ENCODE measurements at regions not wholly inside any gene's neighbourhood (a gene's known extent, or its start where the extent isn't known, plus 50 kb on each side); places are given as distances from the start of the nearest gene placed in this dataset.

DNA sequence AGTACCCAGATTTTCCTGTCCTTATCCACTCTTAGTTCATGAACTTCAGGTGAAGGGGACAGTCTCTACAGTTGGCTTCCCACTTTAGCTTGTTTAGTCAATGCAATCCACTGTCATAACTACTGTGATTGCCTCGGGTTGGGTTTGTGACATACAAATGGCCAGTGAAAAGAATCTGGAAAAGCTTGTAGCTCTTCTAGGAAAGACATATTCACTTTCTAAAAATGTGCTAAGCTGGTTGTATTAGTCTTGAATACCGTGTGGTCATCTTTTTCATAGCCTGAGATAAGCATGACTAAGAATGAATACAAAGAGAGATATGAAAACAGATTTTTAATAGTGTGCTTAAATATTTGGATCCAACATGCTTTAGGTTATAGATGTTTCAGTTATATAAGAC is 1443.5 kb upstream of the IGFBP7 start:
- no peak for DNase-seq (ENCODE audit: low read depth)

DNA sequence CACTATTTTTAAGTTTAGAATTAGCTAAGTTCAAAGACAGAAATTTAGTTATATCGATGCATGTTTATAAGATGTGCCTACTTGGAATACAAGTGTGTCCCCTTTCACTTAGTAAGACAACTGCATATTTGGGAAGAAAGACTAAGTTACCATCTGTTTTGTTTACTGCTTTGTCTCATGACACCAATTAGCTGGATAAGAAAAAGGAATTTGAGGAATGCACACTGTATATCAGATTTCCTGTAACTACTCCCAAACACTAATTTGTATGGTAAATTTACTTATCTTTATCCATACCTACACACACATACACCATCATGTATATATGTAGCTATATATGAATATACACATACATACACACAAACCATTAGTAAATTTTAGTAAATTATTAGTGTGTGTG is 1442.8 kb upstream of the IGFBP7 start:
- DNase-seq (ENCODE audit: low read depth): no peak

DNA sequence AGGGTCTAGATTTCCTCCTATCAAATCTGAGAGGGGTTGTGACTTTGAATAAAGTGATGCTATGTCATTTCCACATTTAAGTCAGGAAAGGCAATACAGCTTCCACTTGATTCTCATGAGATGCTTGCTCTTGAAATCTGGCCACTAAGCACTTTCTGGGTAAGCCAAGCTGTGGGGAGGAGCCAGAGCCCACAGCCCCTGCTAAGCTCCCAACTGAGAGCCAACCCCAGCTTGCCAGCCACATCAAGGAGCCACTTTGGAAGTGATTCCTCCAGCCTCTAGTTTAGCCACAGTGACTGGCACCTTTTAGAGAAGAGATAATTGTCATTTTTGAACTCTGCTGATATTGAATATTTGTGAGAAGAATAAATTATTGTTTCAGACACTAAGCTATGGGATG is 1441.5 kb upstream of the IGFBP7 start:
- DNase-seq (ENCODE audit: low read depth): no peak

DNA sequence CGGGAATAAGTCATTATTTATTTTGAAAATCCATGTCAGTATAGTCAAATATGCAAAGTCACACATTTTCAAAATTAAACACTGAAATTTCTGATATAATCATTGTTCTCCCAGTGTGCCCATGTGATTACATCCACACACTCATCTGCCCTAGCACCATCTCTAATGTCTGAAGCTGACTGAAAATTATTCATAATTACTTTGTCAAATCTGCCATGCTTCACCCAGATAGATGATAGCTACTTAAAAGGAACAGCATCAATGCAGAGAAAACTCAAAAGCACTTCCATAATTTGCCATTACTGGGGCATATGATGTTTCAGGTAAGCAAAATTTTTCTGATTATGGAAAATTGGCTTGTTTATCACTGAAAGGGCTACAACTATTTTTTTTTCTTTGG is 1433.3 kb upstream of the IGFBP7 start:
- no peak for DNase-seq (ENCODE audit: low read depth)

DNA sequence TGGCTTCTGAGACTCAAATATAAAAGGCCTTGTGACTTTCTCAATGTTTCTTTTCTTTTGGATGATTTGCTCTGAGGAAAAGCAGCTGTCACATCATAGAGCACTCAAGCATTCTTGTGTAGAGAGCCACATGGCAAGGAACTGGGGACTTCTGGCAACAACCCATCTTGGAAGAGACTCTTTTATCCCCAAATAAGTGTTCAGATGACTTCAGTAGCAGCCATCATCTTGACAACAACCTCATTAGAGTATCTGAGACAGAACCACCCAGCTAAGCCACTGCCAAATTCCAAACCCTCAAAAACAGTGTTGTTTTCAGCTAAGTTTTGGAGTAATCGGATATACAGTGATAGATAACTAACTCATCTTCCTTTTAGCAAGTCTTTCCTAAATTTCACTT is 1431.7 kb upstream of the IGFBP7 start:
- no peak for DNase-seq (ENCODE audit: low read depth)

DNA sequence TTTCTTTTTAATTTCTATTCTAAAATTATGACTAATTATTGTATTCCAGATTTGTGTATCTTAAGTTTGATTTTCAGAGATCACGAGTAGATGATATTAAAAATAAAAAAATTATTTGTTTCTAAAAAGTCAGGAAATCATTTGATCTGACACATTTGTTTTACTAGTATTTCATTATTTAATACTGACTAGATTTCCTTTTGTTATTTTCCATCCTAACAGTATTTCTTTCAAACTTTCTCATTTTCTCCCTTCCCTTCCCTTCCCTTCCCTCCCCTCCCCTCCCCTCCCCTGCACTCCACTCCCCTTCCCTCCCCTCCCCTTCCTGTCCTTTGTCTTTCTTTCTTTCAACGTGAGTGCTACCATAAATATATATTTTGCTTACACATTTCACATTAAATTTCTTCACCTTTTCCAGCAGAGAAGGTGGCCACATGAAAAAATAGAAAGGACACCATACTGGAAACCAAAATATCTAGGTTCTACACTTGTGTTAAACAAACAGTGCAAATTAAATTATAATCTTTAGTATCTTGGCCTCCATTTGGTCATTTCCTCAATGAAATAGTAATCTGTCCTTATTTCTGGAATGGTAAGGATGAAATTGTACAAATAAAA is 1412.7 kb upstream of the IGFBP7 start:
- no peak for DNase-seq (ENCODE audit: low read depth)

DNA sequence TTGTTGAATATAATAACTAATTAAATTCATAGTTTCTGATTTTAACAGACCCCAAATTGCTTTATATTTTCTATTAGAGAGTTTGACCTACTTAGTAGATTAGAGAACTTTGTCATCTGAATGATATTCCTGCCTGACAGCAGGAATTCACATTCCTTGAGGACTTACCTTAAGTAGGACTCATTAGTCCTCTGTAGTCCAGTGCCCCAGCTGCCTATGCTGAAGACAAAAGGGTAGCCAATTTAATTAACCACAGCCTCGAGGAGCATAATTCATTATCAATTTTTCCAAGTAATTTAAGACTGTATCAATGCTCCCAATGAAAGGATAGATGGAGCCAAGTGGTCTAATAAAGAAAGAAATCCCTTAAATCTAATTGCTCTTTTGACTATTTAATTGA is 1405.0 kb upstream of the IGFBP7 start:
- DNase-seq (ENCODE audit: low read depth): no peak

DNA sequence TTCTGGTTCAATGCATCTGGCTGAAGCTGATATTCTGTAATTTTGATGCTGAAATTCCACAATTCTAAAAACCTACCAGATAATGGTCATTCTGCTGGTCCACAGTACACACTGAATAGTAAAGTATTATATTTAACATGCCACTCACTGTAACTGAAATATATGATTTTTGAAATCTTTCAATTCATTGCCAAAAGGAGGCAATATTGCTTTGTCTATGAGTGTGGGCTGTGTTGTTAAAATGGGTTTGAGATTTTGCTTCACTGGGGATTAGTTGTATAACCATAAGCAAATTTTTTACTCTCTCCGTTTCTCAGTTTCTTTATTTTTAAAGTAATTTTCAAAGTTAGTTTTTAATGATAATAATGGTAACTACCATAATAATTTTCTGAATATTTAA is 1404.1 kb upstream of the IGFBP7 start:
- DNase-seq (ENCODE audit: low read depth): no peak

DNA sequence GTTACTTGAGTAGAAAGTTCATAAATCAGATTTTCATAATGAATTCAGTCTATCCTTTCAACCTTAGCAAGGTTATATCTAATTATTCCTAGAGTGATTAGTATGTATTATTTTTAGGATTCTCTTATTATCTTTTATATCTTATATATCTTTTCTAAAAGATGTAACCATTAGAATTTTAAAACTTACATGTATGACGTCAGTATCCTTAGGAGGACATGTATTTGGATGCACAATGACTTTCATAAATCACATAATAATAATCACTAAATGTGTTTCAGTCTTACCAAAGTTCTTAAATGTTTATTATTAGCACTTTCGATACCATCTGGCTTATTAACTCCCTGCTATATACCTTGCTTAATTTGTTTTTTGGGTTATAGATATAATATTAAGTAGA is 1400.5 kb upstream of the IGFBP7 start:
- DNase-seq (ENCODE audit: low read depth): no peak

DNA sequence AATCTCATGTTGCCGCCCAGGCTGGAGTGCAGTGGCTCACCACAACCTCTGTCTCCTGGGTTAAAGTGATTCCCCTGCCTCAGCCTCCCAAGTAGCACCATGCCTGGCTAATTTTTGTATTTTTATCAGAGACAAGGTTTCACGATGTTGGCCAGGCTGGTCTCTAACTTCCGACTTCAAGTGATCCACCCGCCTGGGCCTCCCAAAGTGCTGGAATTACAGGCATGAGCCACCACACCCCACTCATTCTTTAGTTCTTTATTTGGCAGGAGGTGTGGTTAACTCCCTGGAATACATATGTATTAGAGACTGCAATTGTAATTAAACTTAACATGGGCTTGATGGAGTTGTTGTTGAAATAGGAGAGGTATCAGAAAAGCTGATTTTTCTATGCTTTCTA is 1396.9 kb upstream of the IGFBP7 start:
- DNase-seq (ENCODE audit: low read depth): no peak

DNA sequence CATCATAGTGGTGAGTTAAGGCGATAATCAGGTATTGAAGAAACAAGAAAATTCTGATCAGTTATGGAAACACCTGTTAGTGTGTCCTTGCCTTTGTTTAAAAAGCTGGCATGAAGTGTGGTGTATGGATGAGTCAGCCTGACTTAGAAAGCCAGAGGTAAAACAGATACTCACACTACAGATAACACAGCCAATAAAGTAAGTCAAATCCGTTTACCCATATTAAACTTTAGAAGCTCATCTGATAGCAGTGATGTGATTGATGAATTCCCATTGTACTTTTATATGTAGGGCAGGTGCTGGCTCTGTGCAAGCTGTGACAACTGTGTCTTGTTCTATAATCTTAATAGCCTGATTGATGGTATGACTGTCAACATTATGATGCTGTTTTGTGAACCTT is 1392.7 kb upstream of the IGFBP7 start:
- no peak for DNase-seq (ENCODE audit: low read depth)

DNA sequence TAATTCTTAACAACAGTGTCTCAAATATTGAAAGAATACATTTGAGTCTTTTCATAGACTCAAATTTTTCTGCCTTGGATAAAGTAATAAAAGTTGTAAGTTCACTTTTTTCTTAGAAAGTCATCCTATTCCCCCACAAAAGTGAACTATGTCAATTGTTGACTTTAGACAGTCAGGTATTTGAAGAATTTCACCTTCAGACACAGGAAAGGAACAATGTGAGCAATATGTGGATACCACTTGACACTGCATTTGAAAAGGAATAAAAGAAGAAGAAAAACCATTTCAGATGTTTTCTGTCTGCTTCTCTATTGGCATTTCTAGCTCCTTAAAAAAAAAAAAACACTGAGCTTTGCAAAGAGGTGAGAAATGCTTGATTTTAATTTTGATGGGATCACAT is 1389.0 kb upstream of the IGFBP7 start:
- no peak for DNase-seq (ENCODE audit: low read depth)

DNA sequence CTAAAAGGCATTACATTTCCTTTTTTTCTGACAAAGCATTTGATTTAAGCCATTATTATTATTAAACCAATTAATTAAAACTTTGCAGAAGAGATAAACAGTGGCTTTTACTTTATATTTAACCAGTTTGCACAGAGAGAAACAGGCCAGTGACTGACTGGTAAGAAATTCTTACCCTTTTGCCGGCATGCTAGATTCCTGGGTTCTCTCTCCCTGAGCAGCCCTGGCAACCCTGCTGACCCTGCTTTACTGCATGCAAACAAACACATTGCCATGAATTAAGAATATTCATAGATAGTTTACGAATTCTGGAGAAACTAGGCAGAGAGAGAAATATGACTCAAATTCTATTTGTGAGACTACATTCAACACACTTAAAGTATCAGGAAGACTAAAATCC is 1381.4 kb upstream of the IGFBP7 start:
- no peak for DNase-seq (ENCODE audit: low read depth)

DNA sequence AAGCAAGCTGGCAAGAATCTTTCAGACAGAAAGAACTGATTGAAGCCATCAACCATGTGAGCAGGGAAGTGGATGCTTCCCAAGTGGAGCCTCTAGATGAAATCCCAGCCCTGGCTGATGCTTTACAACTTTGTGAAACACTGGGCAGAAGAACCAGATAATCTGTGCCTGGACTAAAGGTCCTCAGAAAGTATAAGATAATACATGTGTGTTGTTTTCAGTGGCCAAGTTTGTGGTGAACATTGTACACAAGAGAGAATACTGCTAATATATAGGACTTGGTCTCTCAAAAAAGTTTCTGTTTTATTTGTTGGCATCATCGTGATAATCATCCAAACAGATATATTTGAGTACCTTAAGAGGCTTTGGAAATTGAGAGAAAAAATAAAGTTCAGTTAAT is 1367.8 kb upstream of the IGFBP7 start:
- no peak for DNase-seq (ENCODE audit: low read depth)

DNA sequence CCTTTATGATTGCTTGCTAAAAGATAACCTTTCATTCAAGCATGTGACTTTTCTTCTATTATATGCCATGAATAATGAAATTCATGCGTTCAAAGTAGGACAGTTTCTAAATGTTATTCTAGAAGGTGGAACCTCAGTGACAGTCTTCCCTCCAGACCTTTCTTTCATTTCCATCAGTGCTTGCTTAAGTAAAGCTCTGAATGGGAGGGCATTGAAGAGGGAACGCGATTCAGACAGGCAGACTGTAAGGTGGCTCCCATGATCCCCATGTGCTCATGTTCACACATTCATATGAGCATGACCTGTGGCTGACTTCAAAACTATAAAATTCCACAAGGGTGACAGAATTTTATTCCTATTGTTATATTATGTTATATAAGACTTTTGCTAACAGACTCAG is 1367.3 kb upstream of the IGFBP7 start:
- no peak for DNase-seq (ENCODE audit: low read depth)

DNA sequence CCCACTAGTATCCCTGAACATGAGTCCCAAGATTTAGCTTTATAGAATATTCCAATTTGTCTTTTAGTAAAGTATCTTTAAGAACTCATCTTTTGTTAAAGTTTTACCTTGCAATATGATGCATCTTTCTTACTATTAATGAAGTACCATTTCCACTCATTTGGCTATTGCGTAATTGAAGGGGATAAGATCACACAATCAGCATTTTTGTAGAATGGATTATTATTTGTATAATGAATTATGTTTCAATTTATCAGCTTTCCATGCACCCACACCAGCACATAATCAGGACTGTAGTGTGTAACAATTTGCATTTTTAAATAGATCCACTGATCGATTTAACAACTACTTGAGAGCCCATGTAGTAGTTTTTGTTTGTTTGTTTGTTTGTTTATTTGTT is 1364.9 kb upstream of the IGFBP7 start:
- DNase-seq (ENCODE audit: low read depth): no peak

DNA sequence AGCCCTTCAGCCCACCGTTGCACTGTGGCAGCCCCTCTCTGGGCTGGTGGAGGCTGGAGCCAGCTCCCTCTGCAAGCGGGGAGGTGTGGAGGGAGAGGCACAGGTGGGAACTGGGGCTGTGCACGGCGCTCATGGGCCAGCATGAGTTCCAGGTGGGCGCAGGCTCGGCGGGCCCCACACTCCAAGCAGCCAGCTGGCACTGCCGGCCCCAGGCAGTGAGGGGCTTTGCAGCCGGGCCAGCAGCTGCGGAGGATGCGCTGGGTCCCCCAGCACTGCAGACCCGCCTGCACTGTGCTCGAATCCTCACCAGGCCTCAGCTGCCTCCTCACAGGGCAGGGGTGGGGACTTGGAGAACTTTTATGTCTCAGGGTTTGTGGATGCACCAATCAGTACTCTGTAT is 1354.8 kb upstream of the IGFBP7 start:
- DNase-seq (ENCODE audit: low read depth): no peak

DNA sequence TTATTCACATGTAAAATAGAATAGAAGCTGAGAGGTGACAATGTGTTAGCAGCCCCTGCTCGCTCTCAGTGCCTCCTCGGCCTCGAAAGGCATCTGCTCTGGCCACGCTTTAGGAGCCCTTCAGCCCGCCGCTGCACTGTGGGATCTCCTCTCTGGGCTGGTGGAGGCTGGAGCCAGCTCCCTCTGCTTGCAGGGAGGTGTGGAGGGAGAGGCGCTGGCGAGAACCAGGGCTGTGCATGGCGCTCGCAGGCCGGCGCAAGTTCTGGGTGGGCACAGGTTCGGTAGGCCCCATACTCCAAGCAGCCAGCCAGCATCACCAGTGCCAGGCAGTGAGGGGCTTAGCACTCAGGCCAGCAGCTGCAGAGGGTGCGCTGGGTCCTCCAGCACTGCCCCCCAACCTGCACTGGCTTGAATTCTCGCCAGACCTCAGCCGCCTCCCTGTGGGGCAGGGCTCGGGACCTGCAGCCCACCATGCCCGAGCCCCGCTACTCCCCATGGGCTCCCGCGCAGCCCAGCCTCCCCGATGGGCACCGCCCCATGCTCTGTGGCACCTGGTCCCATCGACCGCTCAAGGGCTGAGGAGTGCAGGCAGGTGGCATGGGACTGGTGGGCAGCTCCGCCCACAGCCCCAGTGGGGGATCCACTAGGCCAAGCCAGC is 1346.7 kb upstream of the IGFBP7 start:
- no peak for DNase-seq (ENCODE audit: low read depth)

DNA sequence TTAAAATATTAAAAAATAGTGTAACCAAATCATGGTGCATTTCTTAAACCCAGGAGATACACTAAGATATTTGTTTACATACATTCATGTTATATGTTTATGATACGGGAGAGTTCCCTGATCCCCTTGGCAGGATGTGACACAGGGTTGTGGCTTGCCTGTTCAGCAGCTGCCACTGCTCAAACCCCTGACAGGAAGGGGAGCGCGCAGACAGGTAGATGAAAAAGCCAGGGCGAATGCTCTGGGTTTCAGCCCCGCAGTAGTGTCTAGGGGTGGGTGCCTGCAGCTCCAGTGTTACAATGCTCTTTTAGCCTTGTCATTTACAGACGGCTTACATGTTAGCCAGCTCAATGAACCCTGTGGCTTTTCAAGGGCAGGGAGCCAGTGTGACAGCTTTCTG is 1343.8 kb upstream of the IGFBP7 start:
- DNase-seq (ENCODE audit: low read depth): no peak

DNA sequence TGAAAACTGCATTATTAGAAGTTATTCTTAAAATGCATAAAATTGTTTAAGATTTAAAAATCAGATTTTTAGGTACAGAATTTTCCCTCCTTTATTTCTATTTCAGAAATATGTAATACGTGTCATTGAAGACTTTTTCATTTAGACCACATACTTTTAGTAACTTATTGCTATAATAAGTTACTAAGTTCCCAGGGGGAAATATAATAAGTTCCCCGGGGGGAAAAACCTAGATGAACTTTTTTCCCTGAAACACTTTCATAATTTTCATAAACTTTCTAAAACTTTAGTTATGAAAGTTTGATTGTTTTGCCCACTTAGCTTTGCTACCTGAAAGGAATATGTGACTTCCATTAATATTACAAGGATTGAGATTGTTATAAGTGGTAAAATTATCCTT is 1341.5 kb upstream of the IGFBP7 start:
- DNase-seq (ENCODE audit: low read depth): no peak

DNA sequence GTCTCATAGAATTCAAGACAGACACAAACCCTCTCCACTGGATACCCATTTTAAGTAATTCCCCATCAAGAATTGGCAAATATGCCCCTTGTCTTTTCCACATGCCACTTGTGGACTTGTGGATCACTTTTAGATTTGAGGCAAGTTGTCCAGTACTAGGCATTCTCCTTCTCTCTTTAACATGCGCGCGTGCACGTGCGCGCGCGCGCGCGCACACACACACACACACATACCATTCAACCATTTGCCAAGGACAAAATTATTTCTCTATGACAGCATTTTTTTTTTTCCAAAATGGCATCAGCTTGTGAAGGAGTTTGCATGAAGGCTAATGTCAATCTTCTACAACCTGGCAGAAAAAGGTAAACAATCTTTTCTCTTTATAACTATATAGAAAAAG is 1325.7 kb upstream of the IGFBP7 start:
- DNase-seq (ENCODE audit: low read depth): no peak

DNA sequence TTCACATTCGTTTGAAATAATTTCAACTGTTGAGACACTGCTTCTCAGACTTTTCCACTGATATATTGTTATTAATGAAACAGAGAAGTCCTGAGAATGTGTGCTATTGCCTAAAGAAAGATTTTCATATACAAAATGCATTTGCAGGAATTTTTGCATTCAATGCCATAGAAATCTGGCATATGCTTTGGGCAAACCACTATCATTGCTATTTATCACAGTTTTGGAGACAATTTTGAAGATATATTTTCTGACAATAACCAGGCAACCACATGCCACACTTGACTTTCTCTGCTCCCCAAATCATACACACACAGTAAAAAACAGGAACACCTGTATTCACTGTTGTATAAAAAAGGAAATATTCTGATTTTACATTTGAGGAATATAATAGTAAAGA is 1303.7 kb upstream of the IGFBP7 start:
- DNase-seq (ENCODE audit: low read depth): no peak

DNA sequence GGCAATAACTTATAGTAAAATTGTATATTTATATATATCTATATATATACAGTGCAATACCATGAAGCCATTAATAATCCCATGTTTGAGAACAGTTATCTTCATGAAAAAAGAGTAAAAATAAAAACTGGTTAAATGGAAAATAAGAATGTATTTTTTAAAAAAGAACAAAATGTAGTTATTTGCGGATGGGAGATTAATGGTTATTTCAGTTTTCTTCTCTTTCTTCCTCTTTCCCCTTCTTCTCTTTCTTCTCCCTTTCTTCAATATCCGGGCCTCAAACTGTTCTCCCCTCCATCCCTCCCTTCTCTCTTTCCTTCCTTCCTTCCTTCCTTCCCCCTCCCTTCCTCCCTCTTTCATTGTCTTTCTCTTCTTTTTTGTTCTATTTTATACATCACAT is 1301.7 kb upstream of the IGFBP7 start:
- no peak for DNase-seq (ENCODE audit: low read depth)

DNA sequence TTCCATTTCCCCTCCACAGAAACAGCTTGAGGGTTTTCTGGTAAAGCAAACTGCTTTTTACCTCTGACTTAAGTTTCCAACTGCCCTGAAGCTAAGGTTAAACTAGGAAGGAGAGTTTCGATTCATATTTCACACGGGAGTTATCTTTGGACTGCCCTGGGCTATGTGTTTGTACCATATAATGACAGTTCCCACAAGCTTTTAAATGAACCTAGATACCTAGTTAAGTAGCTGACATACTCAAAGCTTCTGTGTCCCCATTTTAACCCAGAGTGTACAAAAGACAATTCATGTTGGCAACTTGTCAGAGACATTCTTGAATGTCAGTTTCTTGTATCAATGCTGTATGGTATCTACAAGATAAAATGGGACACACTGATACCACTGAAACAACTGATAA is 1296.6 kb upstream of the IGFBP7 start:
- DNase-seq (ENCODE audit: low read depth): no peak

DNA sequence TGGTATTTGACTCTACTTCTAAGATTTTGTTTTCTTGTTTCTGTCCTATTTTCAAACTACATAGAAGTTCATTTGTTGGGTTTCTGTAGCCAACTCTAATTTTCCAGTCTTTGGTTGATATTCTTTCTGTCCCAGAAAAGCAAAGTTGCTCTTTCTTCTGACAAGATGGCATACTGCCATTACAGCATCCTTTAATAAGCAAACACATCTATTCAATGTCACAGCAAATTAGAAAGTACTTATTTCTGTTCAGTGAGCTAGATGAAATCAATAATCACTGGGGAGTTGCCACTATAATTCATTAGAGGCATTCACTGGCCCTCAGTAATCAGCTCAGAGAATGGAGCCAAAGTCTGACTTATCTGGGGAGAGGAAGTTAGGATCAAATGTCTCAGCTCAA is 1258.0 kb upstream of the IGFBP7 start:
- no peak for DNase-seq (ENCODE audit: low read depth)

All from activated T-helper 9 cell treated with anti-CD3 and anti-CD28 coated beads, Interleukin-2, amount 50 U/mL, for 16 hours (primary cell).